HUES48 (cell line): ENCODE measurements at regions not wholly inside any gene's neighbourhood (a gene's known extent, or its start where the extent isn't known, plus 50 kb on each side); places are given as distances from the start of the nearest gene placed in this dataset.

Experiments
- H3K27ac ChIP-seq: one replicate; pipeline ENCODE4 v1.7.0; 2013; ENCODE audit warnings: low read depth, low read length, inconsistent platforms
- H3K27me3 ChIP-seq: 2 replicates; pipeline ENCODE4 v1.6.1; 2013; ENCODE audit warnings: mild to moderate bottlenecking, low read length; ENCODE audit not compliant: control insufficient read depth, insufficient read depth
- H3K36me3 ChIP-seq: 2 replicates; pipeline ENCODE4 v1.6.1; 2013; ENCODE audit warnings: low read length; ENCODE audit not compliant: control insufficient read depth, insufficient read depth
- H3K4me1 ChIP-seq: 2 replicates; pipeline ENCODE4 v1.6.1; 2013; ENCODE audit warnings: mild to moderate bottlenecking, low read length; ENCODE audit not compliant: control insufficient read depth, insufficient read depth
- H3K4me3 ChIP-seq: 2 replicates; pipeline ENCODE4 v1.5.1; 2013; ENCODE audit warnings: mild to moderate bottlenecking, low read depth, low read length
- H3K9ac ChIP-seq: 2 replicates; pipeline ENCODE4 v1.6.1; 2013; ENCODE audit warnings: mild to moderate bottlenecking, low read depth, low read length, moderate library complexity
- H3K9me3 ChIP-seq: 2 replicates; pipeline ENCODE4 v1.6.1; 2013; ENCODE audit warnings: low read length; ENCODE audit not compliant: control insufficient read depth, insufficient read depth

- no peaks in the 10 kb centered on the region for H3K27me3 ChIP-seq
- H3K4me1 ChIP-seq = no peaks in the 10 kb centered on the region
- no peaks in the 10 kb centered on the region for H3K36me3 ChIP-seq
- H3K9ac ChIP-seq = no peak overlapping the region
- H3K9me3 ChIP-seq = no peaks in the 10 kb centered on the region
- no peak overlapping the region for H3K27ac ChIP-seq
- H3K4me3 ChIP-seq = no peak overlapping the region
Measured at GRCh38 chr3:159723295-159723694, 265.3 kb upstream of the IL12A start.

GRCh38 chr3:159724627-159725026 is 264.0 kb upstream of the IL12A start:
- no peaks in the 10 kb centered on the region for H3K27me3 ChIP-seq
- H3K4me3 ChIP-seq = no peak overlapping the region
- H3K9me3 ChIP-seq = no peaks in the 10 kb centered on the region
- H3K4me1 ChIP-seq = no peaks in the 10 kb centered on the region
- no peak overlapping the region for H3K27ac ChIP-seq
- H3K9ac ChIP-seq = no peak overlapping the region
- H3K36me3 ChIP-seq = no peaks in the 10 kb centered on the region

- Histone ChIP-seq H3K27me3 (no peaks in the 10 kb centered on the region), H3K4me1 (peaks cover 2% of the 10 kb centered on the region; the same call in 1 of the 2 replicates), H3K4me3 (no peak overlapping the region), H3K9me3 (no peaks in the 10 kb centered on the region), H3K9ac (no peak overlapping the region), H3K27ac (no peak overlapping the region), H3K36me3 (no peaks in the 10 kb centered on the region)
Measured at GRCh38 chr3:159726231-159726964, 262.2 kb upstream of the IL12A start.

GRCh38 chr3:159727506-159727905 is 261.1 kb upstream of the IL12A start:
- Histone ChIP-seq H3K27ac (no peak overlapping the region), H3K27me3 (no peaks in the 10 kb centered on the region), H3K9ac (no peak overlapping the region), H3K36me3 (no peaks in the 10 kb centered on the region), H3K4me1 (peaks cover 10% of the 10 kb centered on the region), H3K4me3 (no peak overlapping the region), H3K9me3 (no peaks in the 10 kb centered on the region)

- H3K4me1 ChIP-seq = peaks cover 24% of the 10 kb centered on the region
- H3K36me3 ChIP-seq = no peaks in the 10 kb centered on the region
- H3K9me3 ChIP-seq = no peaks in the 10 kb centered on the region
- H3K27ac ChIP-seq = no peak overlapping the region
- H3K9ac ChIP-seq = no peak overlapping the region
- no peaks in the 10 kb centered on the region for H3K27me3 ChIP-seq
- no peak overlapping the region for H3K4me3 ChIP-seq
Measured at GRCh38 chr3:159731254-159731653, 257.4 kb upstream of the IL12A start.

- Histone ChIP-seq H3K4me1 (peaks cover 24% of the 10 kb centered on the region), H3K4me3 (peak overlapping the region; percentile 64), H3K9ac (peak overlapping the region; percentile 42), H3K9me3 (no peaks in the 10 kb centered on the region), H3K27me3 (no peaks in the 10 kb centered on the region), H3K27ac (peak overlapping the region; percentile 74), H3K36me3 (no peaks in the 10 kb centered on the region)
Measured at GRCh38 chr3:159732172-159733111, 256.2 kb upstream of the IL12A start.

- H3K4me1 ChIP-seq = peaks cover 24% of the 10 kb centered on the region
- no peaks in the 10 kb centered on the region for H3K9me3 ChIP-seq
- H3K27ac ChIP-seq = peak overlapping the region; percentile 74
- H3K27me3 ChIP-seq = no peaks in the 10 kb centered on the region
- H3K9ac ChIP-seq = no peak overlapping the region; the same call in 1 of the 2 replicates
- H3K36me3 ChIP-seq = no peaks in the 10 kb centered on the region
- peak overlapping the region; percentile 64; the same call in 1 of the 2 replicates for H3K4me3 ChIP-seq
Measured at GRCh38 chr3:159733194-159733860, 255.3 kb upstream of the IL12A start.

GRCh38 chr3:159734681-159735080 is 254.0 kb upstream of the IL12A start:
- peaks cover 34% of the 10 kb centered on the region for H3K4me1 ChIP-seq
- no peaks in the 10 kb centered on the region for H3K36me3 ChIP-seq
- H3K9me3 ChIP-seq = no peaks in the 10 kb centered on the region
- no peak overlapping the region for H3K9ac ChIP-seq
- no peaks in the 10 kb centered on the region for H3K27me3 ChIP-seq
- H3K4me3 ChIP-seq = no peak overlapping the region
- no peak overlapping the region for H3K27ac ChIP-seq

GRCh38 chr3:159739166-159739565 is 249.5 kb upstream of the IL12A start:
- H3K36me3 ChIP-seq = no peaks in the 10 kb centered on the region
- peaks cover 15% of the 10 kb centered on the region for H3K4me1 ChIP-seq
- no peak overlapping the region for H3K27ac ChIP-seq

GRCh38 chr3:159739969-159740368 is 248.7 kb upstream of the IL12A start:
- no peaks in the 10 kb centered on the region for H3K9me3 ChIP-seq
- H3K9ac ChIP-seq = no peak overlapping the region
- H3K27me3 ChIP-seq = no peaks in the 10 kb centered on the region
- H3K4me3 ChIP-seq = no peak overlapping the region
- no peak overlapping the region for H3K27ac ChIP-seq
- no peaks in the 10 kb centered on the region for H3K36me3 ChIP-seq
- H3K4me1 ChIP-seq = peaks cover 15% of the 10 kb centered on the region

More at GRCh38 chr3:159739166-159739565, 249.5 kb upstream of the IL12A start:
- no peaks in the 10 kb centered on the region for H3K27me3 ChIP-seq
- no peak overlapping the region for H3K9ac ChIP-seq
- H3K9me3 ChIP-seq = no peaks in the 10 kb centered on the region
- H3K4me3 ChIP-seq = no peak overlapping the region
